H9 (cell line): ENCODE measurements at regions not wholly inside any gene's neighbourhood (a gene's known extent, or its start where the extent isn't known, plus 50 kb on each side); places are given as distances from the start of the nearest gene placed in this dataset.

Source experiments
- DNase-seq: peaks from one replicate; pipeline ENCODE4 v3.0.0-alpha.2; 2017
- H2AFZ ChIP-seq: one replicate; pipeline ENCODE4 v1.6.1; 2013; ENCODE audit warnings: mild to moderate bottlenecking, low read length, control low read depth, moderate library complexity
- H2AK5ac ChIP-seq: 2 replicates; pipeline ENCODE4 v1.6.1; 2013; ENCODE audit warnings: low read length, control low read depth, mixed read lengths; ENCODE audit not compliant: insufficient read length
- H2BK120ac ChIP-seq: one replicate; pipeline ENCODE4 v1.6.1; 2013; ENCODE audit warnings: low read depth, mild to moderate bottlenecking, low read length, control low read depth, inconsistent platforms; ENCODE audit not compliant: poor library complexity, severe bottlenecking
- H2BK12ac ChIP-seq: 2 replicates; pipeline ENCODE4 v1.6.1; 2013; ENCODE audit warnings: low read length, control low read depth, mixed read lengths, low read depth; ENCODE audit not compliant: insufficient read length
- H2BK15ac ChIP-seq: 2 replicates; pipeline ENCODE4 v1.6.1; 2013; ENCODE audit warnings: low read depth, low read length, control low read depth
- H2BK20ac ChIP-seq: one replicate; pipeline ENCODE4 v1.6.1; 2013; ENCODE audit warnings: low read depth, mild to moderate bottlenecking, low read length, control low read depth, inconsistent platforms; ENCODE audit not compliant: poor library complexity, severe bottlenecking
- H2BK5ac ChIP-seq: 2 replicates; pipeline ENCODE4 v1.6.1; 2013; ENCODE audit warnings: low read length, control low read depth, mixed read lengths; ENCODE audit not compliant: insufficient read length
- H3K14ac ChIP-seq: 2 replicates; pipeline ENCODE4 v1.6.1; 2013; ENCODE audit warnings: low read length, control low read depth; ENCODE audit not compliant: insufficient read depth
- H3K18ac ChIP-seq: 2 replicates; pipeline ENCODE4 v1.6.1; 2013; ENCODE audit warnings: low read depth, mild to moderate bottlenecking, mixed read lengths, low read length, control low read depth; ENCODE audit not compliant: insufficient read length
- H3K23ac ChIP-seq: 2 replicates; pipeline ENCODE4 v1.6.1; 2013; ENCODE audit warnings: low read length, control low read depth, mixed read lengths, low read depth; ENCODE audit not compliant: insufficient read length
- H3K23me2 ChIP-seq: 2 replicates; pipeline ENCODE4 v1.6.1; 2013; ENCODE audit warnings: low read depth, mild to moderate bottlenecking, mixed read lengths, low read length, control low read depth; ENCODE audit not compliant: insufficient read length, poor library complexity, severe bottlenecking
- H3K27ac ChIP-seq: 2 replicates; pipeline ENCODE4 v1.5.1; 2013; ENCODE audit warnings: low read length, control low read depth, mixed read lengths, low read depth; ENCODE audit not compliant: insufficient read length
- H3K27me3 ChIP-seq: 2 replicates; pipeline ENCODE4 v1.6.1; 2013; ENCODE audit warnings: low read length, control low read depth, inconsistent platforms; ENCODE audit not compliant: insufficient read depth
- H3K4ac ChIP-seq: 2 replicates; pipeline ENCODE4 v1.6.1; 2013; ENCODE audit warnings: low read depth, mild to moderate bottlenecking, control low read depth, inconsistent platforms, low read length, moderate library complexity
- H3K4me1 ChIP-seq: 2 replicates; pipeline ENCODE4 v1.6.1; 2013; ENCODE audit warnings: low read length, control low read depth, inconsistent platforms; ENCODE audit not compliant: insufficient read depth
- H3K4me2 ChIP-seq: 2 replicates; pipeline ENCODE4 v1.6.1; 2013; ENCODE audit warnings: low read length, control low read depth, mixed read lengths; ENCODE audit not compliant: insufficient read length, insufficient read depth
- H3K56ac ChIP-seq: 2 replicates; pipeline ENCODE4 v1.6.1; 2013; ENCODE audit warnings: low read depth, mild to moderate bottlenecking, mixed read lengths, low read length, control low read depth; ENCODE audit not compliant: insufficient read length
- H3K79me1 ChIP-seq: 2 replicates; pipeline ENCODE4 v1.6.1; 2013; ENCODE audit warnings: low read depth, mild to moderate bottlenecking, moderate library complexity, low read length, control low read depth, inconsistent platforms; ENCODE audit not compliant: insufficient read depth, poor library complexity, severe bottlenecking
- H3K79me2 ChIP-seq: 2 replicates; pipeline ENCODE4 v1.6.1; 2013; ENCODE audit warnings: low read length, control low read depth, inconsistent platforms; ENCODE audit not compliant: insufficient read depth
- H3K9ac ChIP-seq: 2 replicates; pipeline ENCODE4 v1.6.1; 2013; ENCODE audit warnings: low read length, control low read depth, mixed read lengths; ENCODE audit not compliant: insufficient read length; ENCODE audit errors: extremely low read depth
- H3K9me3 ChIP-seq: one replicate; pipeline ENCODE4 v1.6.1; 2013; ENCODE audit warnings: low read depth, low read length, inconsistent platforms; ENCODE audit not compliant: control insufficient read depth
- H3T11ph ChIP-seq: one replicate; pipeline ENCODE4 v1.6.1; 2013; ENCODE audit warnings: mild to moderate bottlenecking, low read length, control low read depth, inconsistent platforms
- H4K20me1 ChIP-seq: one replicate; pipeline ENCODE4 v1.6.1; 2013; ENCODE audit not compliant: control insufficient read depth, insufficient read length, insufficient read depth
- H4K5ac ChIP-seq: 2 replicates; pipeline ENCODE4 v1.6.1; 2013; ENCODE audit warnings: low read depth, mild to moderate bottlenecking, mixed read lengths, low read length, control low read depth; ENCODE audit not compliant: insufficient read length
- H4K8ac ChIP-seq: replicated peaks from 2 replicates; pipeline ENCODE4 v1.6.1; 2013; ENCODE audit warnings: low read length, control low read depth, mixed read lengths, low read depth; ENCODE audit not compliant: insufficient read length
- H4K91ac ChIP-seq: 2 replicates; pipeline ENCODE4 v1.6.1; 2013; ENCODE audit warnings: low read depth, mild to moderate bottlenecking, moderate library complexity, mixed read lengths, low read length, control low read depth; ENCODE audit not compliant: insufficient read length
- H3K27ac Mint-ChIP-seq, 3 experiments: 2 replicates in 2 of 3; 3 replicates in 1 of 3; pipeline ENCODE4 v1.8.0; 2020 to 2021; ENCODE audit warnings: mixed read lengths in 3 of 3, mild to moderate bottlenecking in 1 of 3, moderate library complexity in 1 of 3
- H3K27me3 Mint-ChIP-seq: 2 replicates; pipeline ENCODE4 v1.8.0; 2021; ENCODE audit warnings: low read depth, mild to moderate bottlenecking, moderate library complexity, mixed read lengths
- H3K36me3 Mint-ChIP-seq, 3 experiments: 2 replicates in 2 of 3; 3 replicates in 1 of 3; pipeline ENCODE4 v1.8.0; 2020 to 2021; ENCODE audit warnings: low read depth in 3 of 3, mixed read lengths in 3 of 3; ENCODE audit not compliant: insufficient read depth in 1 of 3
- H3K4me1 Mint-ChIP-seq, 2 experiments: 2 replicates each; pipeline ENCODE4 v1.8.0; 2020; ENCODE audit warnings: mixed read lengths in 2 of 2
- H3K4me3 Mint-ChIP-seq, 2 experiments: 2 replicates in 1 of 2; 3 replicates in 1 of 2; pipeline ENCODE4 v1.8.0; 2020 to 2021; ENCODE audit warnings: mild to moderate bottlenecking in 2 of 2, mixed read lengths in 2 of 2, moderate library complexity in 1 of 2
- H3K9me3 Mint-ChIP-seq, 2 experiments: 2 replicates in 1 of 2; 3 replicates in 1 of 2; pipeline ENCODE4 v1.8.0; 2020; ENCODE audit warnings: mild to moderate bottlenecking in 2 of 2, mixed read lengths in 2 of 2, moderate library complexity in 1 of 2
- CTCF ChIP-seq: fragments of 200-600 bp; sonication (generic); conservative IDR thresholded peaks from 3 replicates; pipeline ENCODE4 v1.8.0; 2021; ENCODE audit warnings: antibody characterized with exemption, mild to moderate bottlenecking
- WGBS: extraction: QIAGEN DNeasy Blood & Tissue Kit; methylation state at CpG from one replicate; pipeline ENCODE4 v1.1.7; 2013; ENCODE audit warnings: missing lambda C conversion rate, low lambda C conversion rate, mixed read lengths; ENCODE audit not compliant: insufficient read length; ENCODE audit errors: extremely low coverage; 5-methylcytosine and 5-hydroxymethylcytosine counted together

- H4K5ac ChIP-seq = no peak overlapping the region
- no peak overlapping the region for H2AFZ ChIP-seq
- no peak overlapping the region for H2AK5ac ChIP-seq
- H4K8ac ChIP-seq = no peak overlapping the region
- H4K20me1 ChIP-seq = no peaks in the 10 kb centered on the region
- no peak overlapping the region for H3K14ac ChIP-seq
- H2BK5ac ChIP-seq = no peak overlapping the region
- no peak overlapping the region for H3K9ac ChIP-seq
- no CpG with 5 or more reads among the region's 1 CpG for WGBS
- H3K56ac ChIP-seq = no peak overlapping the region
- Mint-ChIP-seq H3K27ac (peak overlapping the region in 2 of 3 experiments; percentile 18 to 71; a peak in 3 of 7 replicates), H3K4me1 (peaks cover 14% of the 10 kb centered on the region in 2 experiments; a peak in 3 of 4 replicates), H3K4me3 (no peak overlapping the region), H3K27me3 (no peaks in the 10 kb centered on the region), H3K9me3 (peaks cover 0 to 14% of the 10 kb centered on the region in 2 experiments; a peak in 2 of 5 replicates), H3K36me3 (peaks cover 0 to 5% (median 3%) of the 10 kb centered on the region in 3 experiments; a peak in 3 of 7 replicates)
- H3K4me2 ChIP-seq = no peak overlapping the region
- no peak for TF ChIP-seq CTCF
- peaks cover 4% of the 10 kb centered on the region; the same call in 1 of the 2 replicates for H3K4me1 ChIP-seq
- no peaks in the 10 kb centered on the region for H3K79me2 ChIP-seq
- no peak overlapping the region for H4K91ac ChIP-seq
- no peak overlapping the region for H2BK120ac ChIP-seq
- H3K79me1 ChIP-seq = no peaks in the 10 kb centered on the region
- no peak overlapping the region for H2BK20ac ChIP-seq
- no peaks in the 10 kb centered on the region for H3K27me3 ChIP-seq
- no peaks in the 10 kb centered on the region for H3K9me3 ChIP-seq
- no peak overlapping the region for H3T11ph ChIP-seq
- H3K23ac ChIP-seq = no peak overlapping the region
- H2BK12ac ChIP-seq = no peak overlapping the region
- no peak for DNase-seq
- no peak overlapping the region for H3K18ac ChIP-seq
- H3K23me2 ChIP-seq = no peaks in the 10 kb centered on the region
- no peak overlapping the region for H3K27ac ChIP-seq
- H2BK15ac ChIP-seq = no peak overlapping the region
- no peak overlapping the region for H3K4ac ChIP-seq
Measured at GRCh38 chr4:65893271-65893670, 223.0 kb upstream of the EPHA5 start.
